WERI-Rb-1 (cell line): ENCODE measurements at regions not wholly inside any gene's neighbourhood (a gene's known extent, or its start where the extent isn't known, plus 50 kb on each side); places are given as distances from the start of the nearest gene placed in this dataset.

ENCODE experiments used
- DNase-seq: peaks from one replicate; pipeline ENCODE4 v3.0.0-alpha.2; 2020
- H3K27ac ChIP-seq: fragments of 250-450 bp; sonication (Bioruptor Pico); 2 replicates; pipeline ENCODE4 v1.5.1; 2020; ENCODE audit warnings: mild to moderate bottlenecking, moderate library complexity
- H3K27me3 ChIP-seq: fragments of 250-450 bp; sonication (Bioruptor Pico); 2 replicates; pipeline ENCODE4 v1.5.1; 2021; ENCODE audit warnings: mild to moderate bottlenecking, low read depth, moderate library complexity; ENCODE audit not compliant: insufficient read depth, severe bottlenecking
- H3K36me3 ChIP-seq: fragments of 250-450 bp; sonication (Bioruptor Pico); 2 replicates; pipeline ENCODE4 v1.5.1; 2020; ENCODE audit warnings: mild to moderate bottlenecking, moderate library complexity
- H3K4me3 ChIP-seq: 2 replicates; pipeline ENCODE4 v1.5.1; 2011; ENCODE audit warnings: low read depth, mild to moderate bottlenecking, control low read depth, low read length
- H3K9me3 ChIP-seq: fragments of 250-450 bp; sonication (Bioruptor Pico); 2 replicates; pipeline ENCODE4 v1.5.1; 2021; ENCODE audit warnings: mild to moderate bottlenecking, moderate library complexity; ENCODE audit not compliant: severe bottlenecking
- TF ChIP-seq, protein P1 (sequence below): IDR thresholded peaks from 2 replicates; pipeline ENCODE4 v1.5.1; 2011; ENCODE audit warnings: low read depth, mild to moderate bottlenecking, control low read depth, inconsistent platforms, low read length

- no peak for DNase-seq
- Histone ChIP-seq H3K27me3 (no peaks in the 10 kb centered on the region), H3K4me3 (no peak overlapping the region), H3K9me3 (no peaks in the 10 kb centered on the region), H3K27ac (no peak overlapping the region), H3K36me3 (no peaks in the 10 kb centered on the region)
- TF ChIP-seq, protein P1, sequence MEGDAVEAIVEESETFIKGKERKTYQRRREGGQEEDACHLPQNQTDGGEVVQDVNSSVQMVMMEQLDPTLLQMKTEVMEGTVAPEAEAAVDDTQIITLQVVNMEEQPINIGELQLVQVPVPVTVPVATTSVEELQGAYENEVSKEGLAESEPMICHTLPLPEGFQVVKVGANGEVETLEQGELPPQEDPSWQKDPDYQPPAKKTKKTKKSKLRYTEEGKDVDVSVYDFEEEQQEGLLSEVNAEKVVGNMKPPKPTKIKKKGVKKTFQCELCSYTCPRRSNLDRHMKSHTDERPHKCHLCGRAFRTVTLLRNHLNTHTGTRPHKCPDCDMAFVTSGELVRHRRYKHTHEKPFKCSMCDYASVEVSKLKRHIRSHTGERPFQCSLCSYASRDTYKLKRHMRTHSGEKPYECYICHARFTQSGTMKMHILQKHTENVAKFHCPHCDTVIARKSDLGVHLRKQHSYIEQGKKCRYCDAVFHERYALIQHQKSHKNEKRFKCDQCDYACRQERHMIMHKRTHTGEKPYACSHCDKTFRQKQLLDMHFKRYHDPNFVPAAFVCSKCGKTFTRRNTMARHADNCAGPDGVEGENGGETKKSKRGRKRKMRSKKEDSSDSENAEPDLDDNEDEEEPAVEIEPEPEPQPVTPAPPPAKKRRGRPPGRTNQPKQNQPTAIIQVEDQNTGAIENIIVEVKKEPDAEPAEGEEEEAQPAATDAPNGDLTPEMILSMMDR: no peak
These were observed 50.0 kb upstream of the CELF2 start for GRCh38 chr10:10967581-10968256.
